ENCODE measurements at regions not wholly inside any gene's neighbourhood (a gene's known extent, or its start where the extent isn't known, plus 50 kb on each side); places are given as distances from the start of the nearest gene placed in this dataset.

GRCh38 chr10:4291990-4292389 is 507.0 kb upstream of the KLF6 start:
- TF ChIP-seq CTCF (IDR thresholded peaks at IDR 0.05) = no peak
- TF ChIP-seq POLR2A (IDR thresholded peaks at IDR 0.05) = no peak
- TF ChIP-seq EP300 (IDR thresholded peaks at IDR 0.05; ENCODE audit: low read depth) = no peak
- no peak for TF ChIP-seq POLR2AphosphoS5 (IDR thresholded peaks at IDR 0.05)
